ENCODE measurements at regions not wholly inside any gene's neighbourhood (a gene's known extent, or its start where the extent isn't known, plus 50 kb on each side); places are given as distances from the start of the nearest gene placed in this dataset.

DNA sequence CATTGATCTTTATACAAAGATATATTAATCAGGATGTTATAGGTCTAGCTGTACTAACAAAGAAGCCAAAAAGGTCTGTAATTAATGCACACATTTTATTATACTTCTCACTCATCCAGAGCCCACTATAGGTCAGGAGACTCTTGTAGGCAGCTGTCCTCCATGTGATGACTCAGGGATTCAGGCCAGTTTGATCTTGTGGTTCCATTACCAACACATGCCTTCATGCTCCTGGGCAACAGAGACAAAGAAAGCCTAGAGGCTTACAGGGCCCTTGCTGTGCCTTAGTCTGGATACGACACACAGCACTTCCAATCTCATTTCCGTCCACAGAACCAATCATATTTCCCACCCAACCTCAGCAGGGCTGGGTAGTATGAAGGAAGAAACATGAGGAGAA, 150.3 kb upstream of the NCAM1 start:
- TF ChIP-seq CTCF (IDR thresholded peaks at IDR 0.05), result no peak
- no peak for TF ChIP-seq POLR2A (IDR thresholded peaks at IDR 0.05)
- intact Hi-C loops (cut with DNase I; ENCODE audit: low total_unique reads), result no loop called here
- no peak overlapping the region for H3K4me3 ChIP-seq (ENCODE audit: low read depth, poor library complexity, severe bottlenecking)
- DNase-seq (ENCODE audit: low spot score in 2 of 2), result no peak
- WGBS, 2 donors, result 45 to 46% methylated on average over 2 of the region's 2 CpGs

DNA sequence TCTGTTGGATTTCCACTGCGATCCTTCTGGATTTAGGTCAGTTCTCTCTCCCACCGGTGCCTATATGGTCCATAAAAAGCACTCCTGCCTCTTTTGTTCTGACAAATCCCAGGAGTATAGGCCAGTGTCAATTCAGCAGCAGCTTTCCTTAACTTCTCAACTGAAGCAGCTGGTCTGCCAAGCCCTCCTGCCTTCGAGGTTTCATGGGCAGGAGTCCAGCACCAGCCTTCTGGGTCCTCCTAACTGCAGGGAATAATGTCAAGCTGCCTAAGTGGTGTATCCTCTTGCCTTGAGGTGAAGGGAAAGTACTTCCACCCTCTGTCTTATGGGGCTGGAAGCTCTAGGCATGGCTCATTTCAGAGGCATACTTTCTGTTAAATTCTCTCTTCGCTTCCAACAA, 149.4 kb upstream of the NCAM1 start:
- TF ChIP-seq POLR2A (IDR thresholded peaks at IDR 0.05) (no peak), CTCF (IDR thresholded peaks at IDR 0.05) (no peak)
- no peak overlapping the region for H3K4me3 ChIP-seq (ENCODE audit: low read depth, poor library complexity, severe bottlenecking)
- intact Hi-C loops (cut with DNase I; ENCODE audit: low total_unique reads), result no loop called here
- DNase-seq (ENCODE audit: low spot score in 2 of 2), result no peak
- WGBS, 2 donors, result 72 to 80% methylated on average over 4 of the region's 4 CpGs

DNA sequence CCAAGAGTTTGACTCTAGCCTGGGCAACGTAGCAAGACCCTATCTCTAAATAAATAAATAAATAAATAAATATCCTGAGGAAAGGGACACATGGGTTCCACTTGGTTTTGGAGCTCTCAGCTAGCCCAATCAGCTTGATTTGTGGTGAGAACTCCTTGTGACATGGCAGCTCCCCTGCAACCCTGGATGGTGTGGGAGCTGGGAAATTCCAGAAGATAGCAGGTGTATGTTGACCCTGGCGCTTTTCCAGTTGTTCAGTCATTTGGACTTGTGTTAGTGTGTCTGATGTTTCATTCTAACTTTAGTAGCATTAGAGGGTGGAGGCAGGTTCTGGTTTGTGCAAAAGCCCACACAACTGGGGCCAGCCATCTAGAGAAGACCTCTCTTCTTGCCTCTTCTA, 148.5 kb upstream of the NCAM1 start:
- no peak for DNase-seq (ENCODE audit: low spot score in 2 of 2)
- TF ChIP-seq CTCF (IDR thresholded peaks at IDR 0.05), result no peak
- no peak for TF ChIP-seq POLR2A (IDR thresholded peaks at IDR 0.05)
- H3K4me3 ChIP-seq (ENCODE audit: low read depth, poor library complexity, severe bottlenecking), result no peak overlapping the region
- 47 to 70% methylated on average over 2 of the region's 2 CpGs for WGBS, 2 donors
- intact Hi-C loops (cut with DNase I; ENCODE audit: low total_unique reads), result no loop called here

GRCh38 chr11:112814168-112814567, 147.1 kb upstream of the NCAM1 start:
- no peak overlapping the region for H3K4me3 ChIP-seq (ENCODE audit: low read depth, poor library complexity, severe bottlenecking)
- DNase-seq (ENCODE audit: low spot score in 2 of 2), result no peak
- WGBS, 2 donors, result 90% methylated on average over 4 of the region's 4 CpGs
- intact Hi-C loops (cut with DNase I; ENCODE audit: low total_unique reads), result no loop called here
- TF ChIP-seq CTCF (IDR thresholded peaks at IDR 0.05), result no peak
- no peak for TF ChIP-seq POLR2A (IDR thresholded peaks at IDR 0.05)

DNA sequence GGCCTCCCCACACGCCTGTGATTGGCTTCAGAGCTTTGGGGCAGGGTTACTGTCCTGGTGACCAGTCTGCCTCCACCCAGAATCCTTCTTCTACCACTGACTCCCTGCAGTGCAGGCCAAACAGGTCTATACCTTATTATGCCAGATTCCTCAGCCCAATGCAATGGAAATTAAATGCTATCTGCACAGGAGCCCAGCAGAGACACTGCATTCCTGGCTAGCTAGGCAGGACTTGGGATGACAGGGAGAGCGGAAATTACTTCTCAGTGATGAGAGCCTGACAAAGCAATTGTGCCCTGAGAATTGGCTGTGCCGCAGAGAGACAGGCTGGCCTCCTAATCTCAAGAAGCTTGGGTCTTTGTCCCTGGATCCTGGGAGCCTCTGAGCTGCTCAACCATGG, 143.8 kb upstream of the NCAM1 start:
- TF ChIP-seq CTCF (IDR thresholded peaks at IDR 0.05) (no peak), POLR2A (IDR thresholded peaks at IDR 0.05) (no peak)
- DNase-seq (ENCODE audit: low spot score in 2 of 2), result no peak
- intact Hi-C loops (cut with DNase I; ENCODE audit: low total_unique reads), result no loop called here
- 58 to 94% methylated on average over 3 of the region's 3 CpGs for WGBS, 2 donors
- no peak overlapping the region for H3K4me3 ChIP-seq (ENCODE audit: low read depth, poor library complexity, severe bottlenecking)

DNA sequence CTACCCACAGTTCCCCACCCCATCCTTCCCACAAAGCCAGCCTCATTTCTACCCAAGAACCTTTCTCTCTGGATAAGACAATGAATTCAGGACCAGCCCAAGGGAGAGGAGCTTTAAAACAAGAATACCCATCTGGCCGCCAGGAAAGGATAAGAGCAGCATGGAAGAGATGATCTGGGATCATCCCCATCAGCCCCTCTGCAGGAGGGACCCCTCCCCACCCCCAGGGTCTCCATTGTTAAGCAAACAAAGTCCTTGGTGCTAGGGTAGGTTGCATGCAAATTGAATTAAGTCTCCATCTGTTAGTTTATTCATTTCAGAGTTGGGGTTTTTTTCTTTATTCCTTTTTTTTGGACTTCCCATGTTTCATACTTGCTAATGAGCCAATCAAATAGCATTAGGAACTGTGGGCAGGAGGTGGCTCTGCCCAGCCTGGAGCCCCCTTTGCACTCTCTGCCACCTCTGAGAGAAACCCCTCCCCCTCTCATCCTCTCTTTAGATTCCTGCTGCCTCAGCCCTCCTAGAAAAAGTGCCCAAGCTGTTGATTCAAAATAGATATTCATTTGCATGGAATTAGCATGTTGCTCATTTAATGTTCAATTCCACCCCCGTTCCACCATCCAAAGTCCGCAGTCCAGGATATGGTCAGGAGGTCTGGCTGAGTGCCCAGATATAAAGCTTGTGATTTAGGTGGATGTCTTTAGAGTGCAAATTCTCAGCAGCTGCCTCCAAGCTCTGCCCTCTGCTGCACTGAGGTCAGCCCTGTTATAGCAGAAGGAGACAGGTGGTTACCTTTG, 138.5 kb upstream of the NCAM1 start:
- DNase-seq (ENCODE audit: low spot score in 2 of 2), result no peak
- no peak overlapping the region for H3K4me3 ChIP-seq (ENCODE audit: low read depth, poor library complexity, severe bottlenecking)
- intact Hi-C loops (cut with DNase I; ENCODE audit: low total_unique reads), result no loop called here
- WGBS, 2 donors, result 35 to 52% methylated on average over 3 of the region's 3 CpGs
- no peak for TF ChIP-seq CTCF (IDR thresholded peaks at IDR 0.05)
- TF ChIP-seq POLR2A (IDR thresholded peaks at IDR 0.05), result no peak
